ENCODE measurements at regions not wholly inside any gene's neighbourhood (a gene's known extent, or its start where the extent isn't known, plus 50 kb on each side); places are given as distances from the start of the nearest gene placed in this dataset.

DNA sequence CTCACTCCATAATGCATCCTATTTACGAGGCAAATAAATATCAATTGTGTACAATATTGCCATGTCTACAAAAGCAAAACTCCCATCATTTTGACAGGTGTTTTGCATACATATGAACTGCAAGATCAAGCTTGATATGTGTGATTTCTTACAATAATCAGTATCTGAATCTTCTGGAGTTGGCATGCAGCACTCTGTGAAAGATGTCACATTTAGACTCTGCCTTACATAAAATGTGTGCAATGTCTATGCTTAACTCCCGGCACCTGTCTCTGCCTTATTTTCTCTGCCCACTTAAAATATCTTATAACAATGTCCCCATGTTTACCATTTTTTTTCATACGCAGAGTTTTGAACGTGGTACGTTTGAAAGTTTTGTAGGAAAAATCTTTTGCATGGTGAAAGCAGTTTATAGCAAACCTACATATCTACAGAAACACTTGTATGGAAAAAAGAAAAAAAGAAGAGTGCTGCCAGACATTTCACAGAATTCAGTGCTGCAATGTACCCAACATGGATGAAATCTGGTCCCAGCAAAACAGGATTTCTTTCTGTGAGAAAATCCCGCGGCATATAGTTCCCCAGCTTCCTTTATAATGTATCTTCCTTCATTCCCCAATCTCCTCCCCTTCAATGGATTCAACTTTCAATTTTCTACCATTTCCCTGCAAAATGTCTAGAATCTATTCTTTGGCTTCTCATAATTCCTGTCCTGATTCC, 114.1 kb upstream of the NRP1 start:
- TF ChIP-seq, protein P1, sequence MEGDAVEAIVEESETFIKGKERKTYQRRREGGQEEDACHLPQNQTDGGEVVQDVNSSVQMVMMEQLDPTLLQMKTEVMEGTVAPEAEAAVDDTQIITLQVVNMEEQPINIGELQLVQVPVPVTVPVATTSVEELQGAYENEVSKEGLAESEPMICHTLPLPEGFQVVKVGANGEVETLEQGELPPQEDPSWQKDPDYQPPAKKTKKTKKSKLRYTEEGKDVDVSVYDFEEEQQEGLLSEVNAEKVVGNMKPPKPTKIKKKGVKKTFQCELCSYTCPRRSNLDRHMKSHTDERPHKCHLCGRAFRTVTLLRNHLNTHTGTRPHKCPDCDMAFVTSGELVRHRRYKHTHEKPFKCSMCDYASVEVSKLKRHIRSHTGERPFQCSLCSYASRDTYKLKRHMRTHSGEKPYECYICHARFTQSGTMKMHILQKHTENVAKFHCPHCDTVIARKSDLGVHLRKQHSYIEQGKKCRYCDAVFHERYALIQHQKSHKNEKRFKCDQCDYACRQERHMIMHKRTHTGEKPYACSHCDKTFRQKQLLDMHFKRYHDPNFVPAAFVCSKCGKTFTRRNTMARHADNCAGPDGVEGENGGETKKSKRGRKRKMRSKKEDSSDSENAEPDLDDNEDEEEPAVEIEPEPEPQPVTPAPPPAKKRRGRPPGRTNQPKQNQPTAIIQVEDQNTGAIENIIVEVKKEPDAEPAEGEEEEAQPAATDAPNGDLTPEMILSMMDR (IDR thresholded peaks at IDR 0.05) = no peak
- TF ChIP-seq POLR2AphosphoS5 (IDR thresholded peaks at IDR 0.05; ENCODE audit: insufficient read depth in 1 of 2, low read depth in 1 of 2) = no peak
- TF ChIP-seq POLR2A (IDR thresholded peaks at IDR 0.05) = no peak
